HEK293T (cell line): ENCODE measurements at regions not wholly inside any gene's neighbourhood (a gene's known extent, or its start where the extent isn't known, plus 50 kb on each side); places are given as distances from the start of the nearest gene placed in this dataset.

ENCODE experiments used
- CTCF ChIA-PET: fragments of 350-600 bp; formaldehyde crosslinking; extraction: SDS; loops from one replicate; lab custom pipeline; 2021; ENCODE audit warnings: antibody characterized with exemption, inconsistent platforms; lab: Yijun Ruan, JAX
- POLR2A ChIA-PET: fragments of 350-600 bp; formaldehyde crosslinking; extraction: SDS; loops from one replicate; lab custom pipeline; 2020; ENCODE audit warnings: antibody characterized with exemption, inconsistent platforms; lab: Yijun Ruan, JAX
- DNase-seq: peaks from one replicate; pipeline ENCODE4 v3.0.0; 2012; ENCODE audit warnings: mixed read lengths; ENCODE audit errors: extremely low spot score
- ARNT ChIP-seq: fragments of 450-650 bp; IDR thresholded peaks from 2 replicates; pipeline ENCODE4 v1.6.1; 2017; ENCODE audit warnings: mild to moderate bottlenecking
- BHLHE40 ChIP-seq: fragments of 450-650 bp; IDR thresholded peaks from 2 replicates; pipeline ENCODE4 v1.6.1; 2016; ENCODE audit warnings: mild to moderate bottlenecking, moderate library complexity, borderline replicate concordance
- CTBP1 ChIP-seq: fragments of 450-650 bp; IDR thresholded peaks from 2 replicates; pipeline ENCODE4 v1.6.1; 2016; ENCODE audit warnings: borderline replicate concordance
- ELF4 ChIP-seq: fragments of 450-650 bp; IDR thresholded peaks from 2 replicates; pipeline ENCODE4 v1.6.1; 2017; ENCODE audit warnings: antibody characterized with exemption
- FOXA1 ChIP-seq: fragments of 450-650 bp; IDR thresholded peaks from 2 replicates; pipeline ENCODE4 v1.6.1; 2016; ENCODE audit warnings: mild to moderate bottlenecking
- FOXK2 ChIP-seq: fragments of 450-650 bp; IDR thresholded peaks from 2 replicates; pipeline ENCODE4 v1.6.1; 2016; ENCODE audit warnings: mild to moderate bottlenecking
- FOXM1 ChIP-seq: fragments of 450-650 bp; IDR thresholded peaks from 2 replicates; pipeline ENCODE4 v1.6.1; 2017; ENCODE audit warnings: mild to moderate bottlenecking, borderline replicate concordance
- HDGF ChIP-seq: fragments of 450-650 bp; IDR thresholded peaks from 2 replicates; pipeline ENCODE4 v1.6.1; 2017; ENCODE audit warnings: antibody characterized with exemption, borderline replicate concordance
- L3MBTL2 ChIP-seq: fragments of 450-650 bp; conservative IDR thresholded peaks from 2 replicates; pipeline ENCODE4 v1.6.1; 2016; ENCODE audit warnings: mild to moderate bottlenecking
- LEF1 ChIP-seq: fragments of 450-650 bp; IDR thresholded peaks from 2 replicates; pipeline ENCODE4 v1.6.1; 2017; ENCODE audit warnings: mild to moderate bottlenecking, borderline replicate concordance
- NFRKB ChIP-seq: fragments of 450-650 bp; IDR thresholded peaks from 2 replicates; pipeline ENCODE4 v1.6.1; 2016; ENCODE audit warnings: mild to moderate bottlenecking, moderate library complexity
- PKNOX1 ChIP-seq: fragments of 450-650 bp; IDR thresholded peaks from 2 replicates; pipeline ENCODE4 v1.6.1; 2016
- SP1 ChIP-seq: fragments of 450-650 bp; IDR thresholded peaks from 2 replicates; pipeline ENCODE4 v1.6.1; 2017
- SUZ12 ChIP-seq: fragments of 450-650 bp; IDR thresholded peaks from 2 replicates; pipeline ENCODE4 v1.6.1; 2016; ENCODE audit warnings: mild to moderate bottlenecking
- TARDBP ChIP-seq: fragments of 450-650 bp; IDR thresholded peaks from 2 replicates; pipeline ENCODE4 v1.6.1; 2016
- ZNF384 ChIP-seq: fragments of 450-650 bp; IDR thresholded peaks from 2 replicates; pipeline ENCODE4 v1.6.1; 2016

- no peak for DNase-seq
- ChIA-PET CTCF (no interaction called here), POLR2A (no interaction called here)
- no peak for TF ChIP-seq TARDBP
- no peak for TF ChIP-seq NFRKB
- no peak for TF ChIP-seq L3MBTL2
- no peak for TF ChIP-seq ZNF384
- TF ChIP-seq SUZ12, result no peak
- TF ChIP-seq SP1, result no peak
- no peak for TF ChIP-seq FOXM1
- TF ChIP-seq ELF4, result no peak
- TF ChIP-seq HDGF, result no peak
- no peak for TF ChIP-seq BHLHE40
- no peak for TF ChIP-seq FOXA1
- no peak for TF ChIP-seq CTBP1
- TF ChIP-seq ARNT, result no peak
- no peak for TF ChIP-seq FOXK2
- no peak for TF ChIP-seq LEF1
- TF ChIP-seq PKNOX1, result no peak
Observed at GRCh38 chr16:64384636-64385035, 737.2 kb downstream of the CDH11 start.

- CTCF ChIA-PET, result no interaction called here
Observed at GRCh38 chr16:64381979-64382378, 739.9 kb downstream of the CDH11 start.

GRCh38 chr16:64380751-64381150 is 741.1 kb downstream of the CDH11 start:
- CTCF ChIA-PET, result no interaction called here
- no peak for DNase-seq
- TF ChIP-seq LEF1, result no peak
- no peak for TF ChIP-seq FOXK2
- no peak for TF ChIP-seq NFRKB
- no peak for TF ChIP-seq BHLHE40
- no peak for TF ChIP-seq SP1
- no peak for TF ChIP-seq SUZ12
- TF ChIP-seq L3MBTL2, result no peak
- TF ChIP-seq TARDBP, result no peak
- TF ChIP-seq PKNOX1, result no peak
- TF ChIP-seq ARNT, result no peak
- no peak for TF ChIP-seq FOXA1
- no peak for TF ChIP-seq CTBP1
- TF ChIP-seq ZNF384, result no peak
- TF ChIP-seq FOXM1, result no peak
- no peak for TF ChIP-seq HDGF
- no peak for TF ChIP-seq ELF4
- POLR2A ChIA-PET, result no interaction called here

More at GRCh38 chr16:64381979-64382378, 739.9 kb downstream of the CDH11 start:
- POLR2A ChIA-PET, result no interaction called here
- no peak for DNase-seq
- no peak for TF ChIP-seq TARDBP

- DNase-seq, result no peak
- ChIA-PET POLR2A (no interaction called here), CTCF (no interaction called here)
- TF ChIP-seq L3MBTL2 (no peak), SP1 (no peak), ZNF384 (no peak), HDGF (no peak)
Observed at GRCh38 chr16:64375391-64375980, 746.4 kb downstream of the CDH11 start.

GRCh38 chr16:64370112-64370511 is 751.8 kb downstream of the CDH11 start:
- no peak for TF ChIP-seq CTBP1
- no peak for TF ChIP-seq PKNOX1
- TF ChIP-seq FOXA1, result no peak
- no peak for TF ChIP-seq HDGF
- no peak for TF ChIP-seq BHLHE40
- no peak for TF ChIP-seq FOXM1
- TF ChIP-seq NFRKB, result no peak
- no peak for TF ChIP-seq SP1
- no peak for TF ChIP-seq ELF4
- no peak for TF ChIP-seq LEF1
- no peak for TF ChIP-seq FOXK2
- TF ChIP-seq SUZ12, result no peak
- TF ChIP-seq TARDBP, result no peak
- no peak for TF ChIP-seq L3MBTL2
- no peak for DNase-seq
- ChIA-PET CTCF (no interaction called here), POLR2A (no interaction called here)

GRCh38 chr16:64365448-64365931 is 756.4 kb downstream of the CDH11 start:
- DNase-seq, result no peak
- CTCF ChIA-PET, result no interaction called here
- no peak for TF ChIP-seq LEF1
- no peak for TF ChIP-seq FOXM1
- no peak for TF ChIP-seq FOXA1
- no peak for TF ChIP-seq FOXK2
- POLR2A ChIA-PET, result no interaction called here

GRCh38 chr16:64364894-64365293 is 757.0 kb downstream of the CDH11 start:
- POLR2A ChIA-PET, result no interaction called here
- no peak for DNase-seq
- CTCF ChIA-PET, result no interaction called here
- TF ChIP-seq CTBP1 (no peak), FOXK2 (no peak), HDGF (no peak), SP1 (no peak), FOXM1 (no peak), ARNT (no peak), L3MBTL2 (no peak), TARDBP (no peak), SUZ12 (no peak), ZNF384 (no peak), BHLHE40 (no peak), FOXA1 (no peak)
